Coronary artery (tissue), 2 donors: ENCODE measurements at regions not wholly inside any gene's neighbourhood (a gene's known extent, or its start where the extent isn't known, plus 50 kb on each side); places are given as distances from the start of the nearest gene placed in this dataset.

ENCODE experiments used
- DNase-seq: peaks from one replicate; pipeline ENCODE4 v3.0.0-alpha.2; 2017; ENCODE audit warnings: low spot score
- H3K27ac ChIP-seq, 2 donors: fragments of 200-600 bp; sonication (generic); one replicate each; pipeline ENCODE4 v1.5.1; 2016 to 2019
- H3K4me3 ChIP-seq: fragments of 200-600 bp; sonication (generic); 2 replicates; pipeline ENCODE4 v1.5.1; 2016; ENCODE audit warnings: mild to moderate bottlenecking, moderate library complexity
- TF ChIP-seq, protein P1 (sequence below): fragments of 200-600 bp; sonication (generic); IDR thresholded peaks from one replicate; pipeline ENCODE4 v1.5.1; 2019; ENCODE audit warnings: antibody characterized with exemption

DNA sequence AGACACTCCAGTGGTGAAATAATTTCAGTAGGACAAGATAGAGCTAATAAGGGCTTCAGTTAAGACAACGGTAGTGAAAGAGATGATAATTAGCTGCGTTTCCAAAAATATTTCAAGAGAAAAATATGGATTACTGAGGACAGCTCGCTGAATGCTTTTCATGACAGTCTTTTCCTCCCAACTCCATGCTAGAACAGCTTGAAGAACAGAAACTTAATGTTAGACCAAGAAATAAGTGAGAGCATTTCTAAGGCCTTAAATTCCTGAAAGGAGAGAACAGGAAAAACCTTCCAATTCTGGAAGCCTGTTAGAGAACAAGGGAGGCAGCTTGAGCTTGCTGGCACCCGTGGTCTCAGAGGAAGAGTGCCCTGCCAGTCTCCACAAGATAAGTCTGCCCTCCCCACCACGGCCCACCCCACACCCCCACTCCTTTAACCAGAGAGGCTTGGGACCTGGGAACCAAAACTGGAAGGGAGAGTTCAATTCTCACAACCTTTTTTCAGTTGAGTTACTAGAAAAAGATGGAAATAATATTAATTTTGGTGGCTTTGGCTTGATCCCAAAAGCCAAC, 1148.0 kb upstream of the CELF2 start:
- Histone ChIP-seq H3K4me3 (no peak overlapping the region), H3K27ac (no peak overlapping the region)
- no peak for DNase-seq
- TF ChIP-seq, protein P1, sequence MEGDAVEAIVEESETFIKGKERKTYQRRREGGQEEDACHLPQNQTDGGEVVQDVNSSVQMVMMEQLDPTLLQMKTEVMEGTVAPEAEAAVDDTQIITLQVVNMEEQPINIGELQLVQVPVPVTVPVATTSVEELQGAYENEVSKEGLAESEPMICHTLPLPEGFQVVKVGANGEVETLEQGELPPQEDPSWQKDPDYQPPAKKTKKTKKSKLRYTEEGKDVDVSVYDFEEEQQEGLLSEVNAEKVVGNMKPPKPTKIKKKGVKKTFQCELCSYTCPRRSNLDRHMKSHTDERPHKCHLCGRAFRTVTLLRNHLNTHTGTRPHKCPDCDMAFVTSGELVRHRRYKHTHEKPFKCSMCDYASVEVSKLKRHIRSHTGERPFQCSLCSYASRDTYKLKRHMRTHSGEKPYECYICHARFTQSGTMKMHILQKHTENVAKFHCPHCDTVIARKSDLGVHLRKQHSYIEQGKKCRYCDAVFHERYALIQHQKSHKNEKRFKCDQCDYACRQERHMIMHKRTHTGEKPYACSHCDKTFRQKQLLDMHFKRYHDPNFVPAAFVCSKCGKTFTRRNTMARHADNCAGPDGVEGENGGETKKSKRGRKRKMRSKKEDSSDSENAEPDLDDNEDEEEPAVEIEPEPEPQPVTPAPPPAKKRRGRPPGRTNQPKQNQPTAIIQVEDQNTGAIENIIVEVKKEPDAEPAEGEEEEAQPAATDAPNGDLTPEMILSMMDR: no peak

DNA sequence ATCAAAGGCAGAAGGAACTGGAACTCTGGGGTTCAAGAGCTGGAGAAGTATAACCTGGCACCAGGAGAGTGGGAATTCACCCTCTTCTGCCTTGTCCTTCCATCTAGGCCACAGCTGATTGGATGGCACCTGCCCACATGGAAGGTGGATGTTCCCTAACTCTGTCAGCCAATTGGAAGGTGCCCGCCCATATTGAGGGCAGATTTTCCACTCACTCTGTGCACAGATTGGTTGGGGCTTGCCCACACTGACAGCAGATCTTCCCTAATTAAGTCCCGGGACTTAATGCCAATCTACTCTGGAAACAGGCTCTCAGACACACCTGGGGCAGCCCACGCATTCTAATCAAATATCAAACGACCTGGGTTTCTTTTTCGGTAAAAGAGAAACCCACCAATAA, 1142.3 kb upstream of the CELF2 start:
- TF ChIP-seq, protein P1: no peak

DNA sequence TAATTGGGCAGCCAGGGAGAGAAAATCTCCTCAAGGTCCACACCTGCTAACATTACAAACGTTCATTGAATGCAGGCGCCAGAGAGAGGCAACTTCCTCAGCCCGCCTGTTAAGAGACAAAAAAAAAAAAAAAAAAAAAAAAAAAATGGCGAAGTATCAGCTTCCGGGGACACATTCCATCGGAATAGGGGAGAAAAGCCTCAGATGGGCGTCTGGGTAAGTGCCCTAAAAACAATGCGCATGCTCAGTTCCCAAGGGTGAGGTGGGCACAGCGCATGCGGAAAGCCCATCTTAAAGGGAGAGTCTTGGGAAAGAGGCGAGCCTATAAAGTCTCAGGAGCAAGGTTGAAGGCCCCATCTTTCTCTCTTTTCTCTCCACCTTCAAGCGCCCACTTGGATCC, 1139.7 kb upstream of the CELF2 start:
- DNase-seq: no peak
- no peak overlapping the region for H3K4me3 ChIP-seq
- no peak overlapping the region for H3K27ac ChIP-seq
- TF ChIP-seq, protein P1: no peak

More for the DNA sequence above, 1142.3 kb upstream of the CELF2 start:
- Histone ChIP-seq H3K4me3 (no peak overlapping the region), H3K27ac (no peak overlapping the region)
- DNase-seq: no peak

DNA sequence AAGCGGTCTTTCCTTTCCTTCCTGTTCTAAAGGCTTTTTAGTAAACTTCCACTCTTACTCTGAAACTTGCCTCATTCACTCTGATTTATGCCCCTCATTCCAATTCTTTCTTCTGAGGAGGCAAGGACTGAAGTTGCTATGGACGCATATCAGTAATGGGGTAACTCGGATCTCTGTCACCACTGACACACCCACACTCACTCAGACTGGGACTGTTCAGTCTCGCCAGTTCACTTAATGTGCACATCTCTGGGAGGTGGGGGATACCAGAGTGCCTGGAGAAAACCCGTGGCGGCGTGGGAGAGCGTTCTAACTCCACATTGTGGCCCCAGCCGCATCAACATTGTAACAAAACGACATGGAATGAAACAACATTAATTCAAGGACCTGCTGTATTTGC, 1139.3 kb upstream of the CELF2 start:
- no peak overlapping the region for H3K4me3 ChIP-seq
- no peak overlapping the region for H3K27ac ChIP-seq
- DNase-seq: no peak
- TF ChIP-seq, protein P1: no peak

DNA sequence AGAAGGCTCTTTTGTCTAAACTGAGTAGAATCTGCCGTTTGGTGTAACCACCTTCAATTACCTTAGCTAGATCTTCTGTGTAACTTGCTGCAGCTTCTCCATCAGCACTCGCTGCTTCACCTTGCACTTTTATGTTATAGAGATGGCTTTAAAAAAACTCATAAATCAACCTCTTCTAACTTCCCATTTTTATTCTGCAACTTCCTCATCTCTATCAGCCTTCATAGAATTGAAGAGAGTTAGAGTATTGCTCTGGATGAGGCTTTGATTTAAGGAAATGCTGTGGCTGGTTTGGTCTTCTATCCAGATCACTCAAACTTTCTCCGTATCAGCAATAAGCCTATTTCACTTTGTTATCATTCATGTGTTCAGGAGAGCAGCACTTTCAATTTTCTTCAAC, 1131.9 kb upstream of the CELF2 start:
- Histone ChIP-seq H3K27ac (no peak overlapping the region), H3K4me3 (no peak overlapping the region)
- DNase-seq: no peak
- TF ChIP-seq, protein P1: no peak

DNA sequence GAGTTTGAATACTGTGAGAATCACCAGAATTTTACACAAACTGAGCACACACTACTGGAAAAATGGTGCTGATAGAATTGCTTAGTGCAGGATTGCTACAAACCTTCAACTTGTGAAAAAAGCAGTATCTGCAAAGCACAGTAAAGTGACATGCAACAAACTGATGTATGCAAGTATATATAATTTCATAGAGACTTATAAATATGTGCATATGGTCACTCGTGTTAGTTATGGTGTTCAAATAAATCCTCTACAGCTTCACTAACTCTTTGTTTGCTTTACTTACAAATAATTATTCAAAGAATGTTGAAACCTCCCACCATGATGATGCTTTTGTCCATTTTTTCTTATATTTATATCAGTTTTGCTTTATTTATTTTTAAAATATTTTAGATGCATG, 1130.9 kb upstream of the CELF2 start:
- TF ChIP-seq, protein P1: no peak
- no peak overlapping the region for H3K4me3 ChIP-seq
- H3K27ac ChIP-seq: no peak overlapping the region
- DNase-seq: no peak

DNA sequence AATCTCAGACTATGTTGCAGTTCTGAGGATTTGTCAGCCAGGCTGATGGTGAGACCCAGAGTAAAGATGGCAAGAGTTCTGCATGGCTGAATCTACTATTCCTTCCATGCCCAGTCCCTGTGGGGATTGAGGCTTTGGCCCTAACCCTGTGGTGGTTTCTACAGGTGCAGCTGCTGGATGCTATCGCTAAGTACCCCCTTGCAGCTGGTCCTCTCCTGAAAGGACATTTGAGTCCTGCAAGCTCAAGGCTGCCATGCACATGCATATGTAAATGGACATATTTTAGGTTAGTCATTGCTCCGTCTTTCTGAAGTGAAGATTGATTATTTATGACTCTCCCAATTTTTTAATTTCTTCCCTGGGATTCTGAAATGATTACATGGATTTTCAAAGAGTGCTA, 1122.2 kb upstream of the CELF2 start:
- TF ChIP-seq, protein P1: no peak
- H3K27ac ChIP-seq: no peak overlapping the region
- DNase-seq: no peak
- no peak overlapping the region for H3K4me3 ChIP-seq
